NCI-H1105 (cell line): ENCODE measurements at regions not wholly inside any gene's neighbourhood (a gene's known extent, or its start where the extent isn't known, plus 50 kb on each side); places are given as distances from the start of the nearest gene placed in this dataset.
A peak's percentile ranks its signal among the peaks of the same experiment; 100 is the strongest.
"Not testable (repeated sequence)": the region's sequence is repeated elsewhere in the genome, so short reads cannot be mapped to it uniquely, and the experiment has no call there.

Experiments
- DNase-seq: peaks from one replicate; lab custom pipeline; 2025; lab: John Stamatoyannopoulos, UW

DNA sequence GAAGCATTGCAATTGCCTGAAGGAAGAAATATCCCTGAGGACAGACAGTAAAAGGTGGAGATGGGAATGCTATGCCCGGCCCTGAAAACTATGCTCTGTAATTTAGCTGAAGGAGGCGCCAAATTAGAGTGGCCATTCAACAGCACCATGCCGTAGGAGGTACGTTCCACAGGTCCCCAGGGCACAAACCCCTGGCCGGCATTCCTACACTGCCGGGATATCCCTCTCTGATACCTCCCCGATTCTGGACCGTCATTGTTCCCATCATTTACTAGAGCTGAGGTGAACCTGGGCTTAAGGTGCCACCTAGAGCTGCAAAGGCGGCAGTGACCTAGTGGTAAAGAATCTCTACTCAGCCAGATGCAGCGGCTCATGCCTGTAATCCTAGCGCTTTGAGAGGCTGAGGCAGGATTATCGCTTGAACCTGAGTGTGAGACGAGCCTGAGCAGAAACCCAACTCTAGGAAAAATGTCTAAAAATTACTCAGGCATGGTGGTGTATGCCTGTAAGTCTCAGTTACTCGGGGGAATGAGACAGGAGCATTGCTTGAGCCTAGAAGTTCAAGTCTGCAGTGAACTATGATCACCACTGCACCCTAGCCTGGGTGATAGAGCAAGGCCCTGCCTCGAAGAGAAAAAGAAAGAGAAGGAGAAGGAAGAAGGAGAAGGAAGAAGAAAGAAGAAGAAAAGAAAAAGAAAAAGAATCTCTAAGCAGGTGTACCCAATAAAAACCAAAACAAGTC lies 53.0 kb upstream of the TNKS2 start:
- no peak for DNase-seq

DNA sequence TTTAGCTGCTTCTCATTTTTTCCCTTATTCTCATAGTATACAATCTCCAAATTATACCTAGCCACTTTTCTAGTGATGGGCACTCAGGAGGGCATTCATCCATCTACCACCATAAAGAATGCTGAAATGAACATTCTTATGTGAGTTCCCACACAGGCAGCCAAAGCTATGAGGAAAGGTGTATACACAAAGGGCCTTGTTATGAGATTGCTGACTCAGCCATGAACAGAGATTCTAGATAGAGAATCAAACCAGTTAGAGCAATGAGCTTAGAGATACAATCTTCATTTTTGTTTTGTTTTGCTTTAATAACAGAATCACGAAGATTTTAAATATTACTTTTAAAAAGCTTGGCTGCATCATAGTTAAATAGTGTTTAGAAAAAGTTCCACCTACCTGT lies 54.8 kb upstream of the TNKS2 start:
- DNase-seq = no peak

DNA sequence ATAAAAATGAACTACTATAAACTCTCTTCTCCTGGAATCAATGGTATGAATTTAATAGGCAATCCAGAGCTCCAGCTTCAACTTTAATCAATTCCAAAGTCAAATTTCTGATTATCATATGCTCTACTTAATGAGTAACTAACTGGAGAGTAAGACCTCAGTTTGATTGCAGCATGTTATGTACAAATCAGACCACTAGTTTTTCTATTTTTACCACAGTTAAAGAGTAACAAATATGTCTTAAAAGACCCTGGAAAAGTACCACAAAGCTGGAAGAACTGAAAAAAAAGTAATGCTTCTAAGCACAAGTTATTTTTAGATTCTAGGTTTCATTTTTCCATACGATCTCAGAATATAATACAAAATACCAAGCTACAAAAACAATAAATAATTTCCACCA lies 56.0 kb upstream of the TNKS2 start:
- no peak for DNase-seq

DNA sequence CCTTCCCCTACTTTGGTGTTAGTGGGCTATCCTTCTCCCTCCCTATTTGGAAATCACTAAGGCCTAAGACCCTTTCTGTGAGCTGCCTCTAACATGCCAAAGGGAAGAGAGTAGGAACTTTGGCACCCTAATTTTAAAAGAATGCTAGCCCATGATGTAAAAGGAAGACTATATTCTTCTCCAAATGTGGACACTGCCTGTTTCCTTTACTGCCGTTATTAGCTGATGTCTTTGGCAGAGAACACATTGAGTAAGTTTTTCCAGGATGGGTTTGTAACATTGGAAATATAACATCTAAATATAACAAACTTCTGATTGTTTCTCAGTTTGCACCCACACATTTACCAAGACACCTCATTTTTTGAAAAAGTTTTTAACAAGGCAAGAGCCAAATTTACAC lies 56.9 kb upstream of the TNKS2 start:
- DNase-seq = no peak

DNA sequence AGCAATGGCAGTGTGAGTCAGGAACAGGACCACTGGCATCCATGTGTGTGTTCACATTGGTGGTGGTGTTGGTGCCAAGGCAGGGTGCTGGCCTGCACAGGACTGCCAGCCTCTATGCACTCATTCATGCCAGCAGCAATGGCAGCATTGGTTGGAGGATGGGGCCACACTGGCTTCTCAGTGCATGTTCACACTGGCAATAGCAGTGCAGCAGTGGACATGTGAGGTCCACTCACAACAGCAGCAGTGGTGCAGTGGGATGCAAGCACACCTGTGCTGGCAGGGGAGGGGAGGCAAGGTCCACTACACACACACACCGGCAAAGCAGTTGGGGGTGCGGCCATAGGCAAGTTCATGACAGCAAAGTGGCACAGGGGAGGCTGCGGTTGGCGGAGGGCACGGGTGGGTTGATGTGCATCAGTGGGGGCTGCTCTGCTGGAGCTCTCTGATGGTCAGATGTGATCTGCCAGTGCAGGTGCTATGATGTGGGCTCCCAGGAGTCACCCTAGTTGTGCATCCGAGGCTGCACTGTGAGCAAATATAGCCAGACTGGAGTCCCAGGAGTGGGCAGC lies 57.8 kb upstream of the TNKS2 start:
- no peak for DNase-seq

DNA sequence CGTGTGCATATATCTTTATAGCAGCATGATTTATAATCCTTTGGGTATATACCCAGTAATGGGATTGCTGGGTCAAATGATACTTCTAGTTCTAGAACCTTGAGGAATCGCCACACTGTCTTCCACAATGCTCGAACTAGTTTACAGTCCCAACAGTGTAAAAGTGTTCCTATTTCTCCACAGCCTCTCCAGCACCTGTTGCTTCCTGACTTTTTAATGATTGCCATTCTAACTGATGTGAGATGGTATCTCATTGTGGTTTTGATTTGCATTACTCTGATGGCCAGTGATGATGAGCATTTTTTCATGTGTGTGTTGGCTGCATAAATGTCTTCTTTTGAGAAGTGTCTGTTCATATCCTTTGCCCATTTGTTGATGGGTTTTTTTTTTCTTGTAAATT lies 66.0 kb upstream of the TNKS2 start:
- not testable (repeated sequence) for DNase-seq

DNA sequence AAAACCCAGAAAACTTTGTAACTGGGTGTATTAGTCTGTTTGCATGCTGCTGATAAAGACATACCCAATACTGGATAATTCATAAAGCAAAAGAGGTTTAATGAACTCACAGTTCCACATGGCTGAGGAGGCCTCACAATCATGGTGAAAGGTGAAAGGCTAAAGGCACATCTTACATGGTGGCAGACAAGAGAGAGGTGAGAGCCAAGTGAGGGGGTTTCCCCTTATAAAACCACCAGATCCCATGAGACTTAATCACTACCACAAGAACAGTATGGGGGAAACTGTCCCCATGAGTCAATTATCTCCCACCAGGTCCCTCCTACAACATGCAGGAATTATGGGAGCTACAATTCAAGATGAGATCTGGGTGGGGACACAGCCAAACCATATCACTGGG lies 68.9 kb upstream of the TNKS2 start:
- not testable (repeated sequence) for DNase-seq

DNA sequence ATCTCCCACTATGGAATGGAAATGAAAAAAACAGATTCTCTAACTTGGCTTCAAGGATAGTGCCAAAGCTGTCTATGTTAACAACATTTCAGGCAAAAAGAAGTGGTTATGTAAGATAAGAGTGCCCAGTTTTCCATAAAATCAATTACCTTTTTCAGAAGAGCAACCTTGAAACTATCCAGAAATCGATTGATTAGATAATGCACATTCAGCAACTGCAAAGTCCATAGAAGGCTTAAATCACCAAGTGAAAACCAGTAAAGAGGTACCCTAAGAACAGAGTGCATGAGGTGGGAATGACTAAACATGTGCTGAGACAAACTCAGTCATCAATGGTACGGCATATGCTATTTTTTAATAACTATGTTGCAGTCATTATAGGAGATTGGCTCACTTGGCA lies 71.9 kb upstream of the TNKS2 start:
- DNase-seq = no peak

DNA sequence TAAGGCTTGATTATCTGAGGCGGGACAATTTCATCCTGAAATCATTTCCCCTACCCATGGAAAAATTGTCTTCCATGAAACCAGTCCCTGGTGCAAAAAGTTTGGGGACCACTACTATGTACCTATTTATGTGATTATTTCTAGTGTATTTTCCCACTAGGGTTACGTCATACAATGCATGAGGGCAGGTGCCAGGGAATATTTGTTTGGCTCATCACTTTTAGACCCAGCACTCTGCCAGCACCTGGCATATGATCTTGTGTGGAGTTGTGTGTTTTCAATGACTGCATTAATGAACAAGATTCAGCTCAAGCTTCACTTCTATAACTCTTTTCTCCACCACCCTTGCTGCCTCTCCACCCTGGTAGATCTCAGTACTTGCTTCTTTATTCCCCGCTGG lies 73.3 kb upstream of the TNKS2 start:
- DNase-seq = no peak

DNA sequence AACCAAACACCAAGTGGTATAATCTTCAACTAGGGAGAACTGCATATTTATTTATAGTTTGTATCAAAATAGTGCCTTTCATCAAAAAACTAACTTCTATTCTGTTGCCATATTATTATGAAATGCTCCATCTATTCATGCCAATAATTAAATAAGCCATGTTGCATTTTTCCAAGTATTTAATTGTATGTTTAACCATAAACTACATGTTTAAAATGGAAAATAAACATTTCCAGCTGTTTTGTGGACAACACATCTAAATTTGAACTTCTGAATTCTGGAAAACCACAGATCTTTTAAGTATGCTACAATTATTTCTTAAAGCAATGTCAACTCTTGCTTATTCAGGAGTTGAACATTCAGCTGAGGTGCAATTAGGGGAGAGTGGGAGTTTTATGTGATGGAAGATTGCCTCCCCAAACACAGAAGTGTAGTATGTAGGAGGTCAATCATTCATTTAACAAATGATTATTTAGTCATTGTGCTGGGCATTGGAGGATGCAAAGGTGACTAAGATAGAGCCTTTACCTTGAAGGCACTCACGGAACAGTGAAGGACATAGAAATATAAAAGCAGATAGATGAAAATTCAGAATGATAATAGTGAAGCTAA lies 80.7 kb upstream of the PPP1R3C start:
- no peak for DNase-seq

DNA sequence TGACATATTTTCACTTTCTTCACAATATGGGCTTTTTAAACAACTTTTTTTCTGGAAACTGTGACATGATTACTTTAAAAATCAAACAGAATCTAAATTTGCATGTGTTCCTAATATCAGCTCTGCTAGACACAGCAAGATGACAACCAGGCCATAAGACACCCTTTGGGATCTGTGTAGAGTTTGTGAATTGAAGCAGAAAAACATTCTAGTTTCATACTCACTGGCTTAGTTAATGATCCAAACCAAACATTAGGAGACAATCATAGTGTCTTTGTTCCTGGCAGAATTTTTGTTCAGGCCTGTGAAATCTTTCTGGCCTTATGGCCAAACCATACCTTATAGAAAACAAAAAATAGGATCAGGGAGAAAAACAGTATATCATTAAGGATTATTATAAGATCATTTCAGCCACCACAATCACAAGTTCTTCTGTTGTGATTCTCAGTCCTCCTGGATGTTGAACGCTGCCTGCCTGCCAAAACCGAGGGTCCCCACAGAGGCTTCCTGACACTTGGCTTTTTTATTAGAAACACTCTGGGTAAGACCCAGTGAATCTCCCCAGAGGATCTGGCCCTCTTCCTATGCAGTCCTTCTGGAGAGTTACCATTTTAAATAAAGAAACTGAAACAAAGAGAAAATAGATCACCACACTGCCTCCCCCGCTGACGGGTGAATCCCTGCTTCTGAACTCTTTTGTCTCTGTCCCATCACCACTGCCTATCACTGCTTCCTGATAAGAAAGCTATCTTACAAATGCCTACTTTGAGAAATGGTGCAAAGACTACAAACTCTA lies 79.2 kb upstream of the PPP1R3C start:
- DNase-seq = no peak

DNA sequence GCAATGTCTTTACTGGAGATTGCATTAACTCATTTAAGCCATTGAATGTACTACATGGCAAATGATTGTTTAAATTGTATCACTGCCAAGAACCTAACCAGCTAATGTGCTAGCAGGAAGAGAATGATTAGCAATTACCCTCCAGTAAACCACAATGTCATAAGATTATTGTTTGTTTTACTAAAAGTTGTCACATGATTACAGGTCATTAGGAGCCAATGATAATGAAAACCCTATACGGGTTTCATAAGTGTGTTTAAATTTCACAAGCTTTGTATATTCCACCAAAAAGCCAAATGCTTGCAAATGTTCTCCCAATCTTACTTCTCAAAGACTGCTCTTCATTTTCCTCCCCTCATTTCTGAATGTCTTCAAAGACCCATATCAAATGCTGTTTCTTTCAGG lies 76.5 kb upstream of the PPP1R3C start:
- DNase-seq = peak; percentile 78

DNA sequence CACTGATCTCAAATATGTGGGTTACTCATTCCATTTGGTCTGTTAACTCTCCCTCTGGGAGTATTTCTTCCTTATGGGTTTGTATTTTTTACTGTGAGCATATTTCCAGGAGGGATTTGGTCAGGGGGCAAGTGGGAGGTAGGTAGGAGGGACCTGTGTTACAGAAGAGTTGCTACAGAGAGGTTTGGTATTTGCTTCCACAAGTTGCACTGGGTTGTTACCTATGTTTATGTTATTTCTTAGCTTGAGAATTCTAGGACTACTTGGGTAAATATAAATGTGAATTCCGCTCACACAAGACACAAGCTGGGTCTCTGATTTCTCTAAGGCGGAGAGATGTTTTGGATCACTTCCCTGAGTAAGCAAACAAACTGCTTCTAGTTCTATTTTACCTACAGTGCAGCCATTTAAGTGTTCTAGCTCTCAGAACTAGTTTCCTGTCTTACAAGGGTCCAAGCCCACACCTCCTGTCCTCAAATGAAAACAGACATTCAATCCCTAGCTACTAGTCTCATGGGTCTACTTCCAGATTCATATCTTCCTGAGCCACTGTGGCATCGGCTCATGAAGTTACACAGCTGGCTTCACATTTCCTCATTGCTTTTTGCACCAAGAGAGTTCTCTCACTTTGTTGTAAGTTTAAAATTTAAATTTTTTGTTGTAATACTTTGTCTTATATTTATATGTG lies 75.4 kb upstream of the PPP1R3C start:
- no peak for DNase-seq

DNA sequence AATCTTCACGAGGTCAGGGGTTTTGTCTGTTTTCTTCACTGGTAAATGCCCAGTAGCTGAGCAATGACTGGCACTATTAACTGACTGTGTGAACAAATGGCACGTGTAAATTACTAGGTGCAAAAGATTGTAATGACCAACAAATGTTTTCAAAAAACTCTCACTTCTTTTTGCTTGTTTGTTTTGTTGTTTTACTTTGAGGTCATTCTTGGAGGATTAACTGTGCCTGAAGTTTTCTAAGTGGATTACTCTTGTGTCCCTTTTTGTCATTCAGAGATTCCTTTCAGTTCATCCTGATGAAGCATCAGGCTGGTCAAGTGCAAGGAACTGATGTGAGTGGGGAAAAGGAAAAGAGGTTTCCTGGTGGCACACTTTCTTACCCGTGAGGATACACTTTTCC lies 74.4 kb upstream of the PPP1R3C start:
- no peak for DNase-seq

DNA sequence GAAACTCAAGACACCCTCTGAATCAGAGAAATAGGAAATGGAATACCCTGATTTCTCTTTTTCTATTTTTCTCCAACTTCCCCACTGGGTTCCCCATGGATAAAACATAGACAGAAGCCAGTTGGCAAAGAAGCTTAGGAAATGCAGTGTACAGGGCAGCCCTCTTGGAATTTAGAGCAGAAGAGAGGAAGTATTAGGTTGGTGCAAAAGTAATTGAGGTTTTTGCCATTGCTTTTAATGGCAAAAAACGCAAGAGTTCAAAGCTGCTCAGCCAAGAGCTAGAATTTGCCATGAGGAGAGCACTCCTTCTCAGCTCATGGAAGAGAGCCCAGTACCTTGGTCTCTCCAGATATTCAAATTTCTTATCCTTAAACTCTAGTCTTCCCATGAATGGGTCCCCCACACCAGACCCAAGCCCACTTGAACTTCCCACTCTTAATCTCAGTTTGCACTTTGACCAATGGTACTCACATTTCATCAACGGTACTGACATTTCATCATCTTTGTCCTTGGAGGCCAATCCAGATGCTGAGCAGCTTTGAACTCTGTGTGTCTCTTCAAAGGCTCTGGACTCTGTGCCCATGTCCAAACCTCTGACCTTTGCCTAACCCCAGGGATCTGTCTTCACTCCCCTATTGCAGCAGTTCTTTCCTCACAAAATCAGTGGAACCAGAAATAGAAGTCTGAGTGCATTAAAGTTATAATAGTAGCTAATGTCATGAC lies 73.2 kb upstream of the PPP1R3C start:
- DNase-seq = no peak

DNA sequence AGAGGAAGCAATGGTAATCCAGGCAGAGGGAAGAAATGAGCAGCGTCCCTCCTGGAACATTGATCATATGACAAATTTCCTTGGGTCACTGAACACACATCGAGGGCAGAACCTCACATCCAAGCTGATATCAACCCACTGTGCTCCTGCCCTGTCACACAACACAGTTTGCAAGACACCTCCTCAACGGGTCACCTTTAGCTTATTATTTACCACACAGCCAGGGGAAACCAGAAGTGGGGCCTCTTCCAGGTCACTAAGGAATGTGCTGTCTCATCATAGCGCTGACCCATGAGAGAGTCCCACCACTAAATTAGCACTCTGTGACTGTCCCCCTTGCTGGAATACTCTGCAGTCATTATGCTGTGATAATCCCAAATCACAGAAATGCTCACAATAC lies 69.7 kb upstream of the PPP1R3C start:
- no peak for DNase-seq

DNA sequence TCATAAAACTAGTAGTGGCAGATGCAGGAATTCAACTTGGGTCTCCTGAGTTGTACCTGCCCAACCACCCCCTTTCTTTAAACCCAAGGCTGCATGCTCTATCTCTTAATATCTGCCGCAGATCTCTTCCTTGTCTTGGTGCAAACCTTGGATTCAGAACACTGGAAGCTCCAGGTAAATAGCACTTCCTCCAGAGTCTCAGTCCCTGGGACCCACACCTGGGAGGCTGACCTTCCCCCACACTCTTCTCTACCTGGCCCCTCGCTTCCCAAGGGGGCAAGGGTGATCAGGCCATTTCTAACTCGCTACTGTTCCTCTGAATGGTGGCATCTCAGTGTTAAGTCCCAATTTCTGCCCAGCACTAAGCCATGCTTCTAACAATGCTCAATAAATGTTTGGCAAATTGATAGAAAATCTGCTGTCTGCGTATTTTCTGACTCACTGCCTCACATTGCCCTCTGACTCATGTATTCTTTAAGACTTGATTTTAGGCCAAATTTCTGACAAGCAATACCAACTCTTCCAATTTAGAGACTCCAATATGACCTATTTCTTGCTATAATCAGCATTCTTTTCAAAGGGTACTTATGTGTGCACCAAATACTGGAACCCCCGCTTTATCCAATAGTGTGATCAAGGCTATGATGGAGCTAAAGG lies 68.0 kb upstream of the PPP1R3C start:
- no peak for DNase-seq

DNA sequence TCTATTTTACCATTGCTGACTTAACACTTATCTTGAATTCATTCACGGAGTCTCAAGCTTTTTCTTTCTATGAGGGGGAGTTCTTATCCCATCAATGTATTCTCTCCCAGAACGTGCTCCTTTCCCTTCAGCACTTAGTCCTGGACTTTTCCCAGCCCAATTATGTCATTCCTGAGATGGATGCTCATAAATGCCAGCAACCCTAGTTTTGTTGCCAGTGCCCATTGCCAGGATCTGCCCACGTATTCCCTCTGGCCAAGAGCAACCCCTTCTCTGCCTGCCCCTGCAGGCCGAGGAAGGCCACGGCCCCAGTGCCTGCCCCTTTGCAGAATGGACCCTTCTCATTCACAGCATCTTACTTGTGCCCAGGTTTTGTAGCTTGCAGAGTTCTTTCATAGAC lies 67.4 kb upstream of the PPP1R3C start:
- no peak for DNase-seq

DNA sequence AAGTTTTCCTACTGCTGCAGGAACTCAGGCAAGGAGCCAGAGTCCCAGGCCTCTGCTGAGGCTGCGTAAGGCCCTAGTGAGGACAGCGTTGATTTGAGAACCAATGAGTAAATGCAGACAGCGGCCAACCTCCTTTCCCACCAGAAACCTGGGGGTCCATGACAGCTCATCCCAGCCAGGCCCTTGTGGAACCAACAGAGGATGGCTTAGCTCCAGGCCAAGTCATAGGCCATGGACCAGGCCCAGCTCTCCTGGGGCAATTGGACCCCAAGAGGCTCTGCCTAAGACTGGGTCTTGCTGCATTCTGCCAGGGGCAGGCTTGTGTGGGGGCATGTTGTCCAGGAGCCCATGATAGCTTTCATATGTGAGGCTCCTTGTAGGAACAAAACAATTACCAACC lies 65.4 kb upstream of the PPP1R3C start:
- no peak for DNase-seq

DNA sequence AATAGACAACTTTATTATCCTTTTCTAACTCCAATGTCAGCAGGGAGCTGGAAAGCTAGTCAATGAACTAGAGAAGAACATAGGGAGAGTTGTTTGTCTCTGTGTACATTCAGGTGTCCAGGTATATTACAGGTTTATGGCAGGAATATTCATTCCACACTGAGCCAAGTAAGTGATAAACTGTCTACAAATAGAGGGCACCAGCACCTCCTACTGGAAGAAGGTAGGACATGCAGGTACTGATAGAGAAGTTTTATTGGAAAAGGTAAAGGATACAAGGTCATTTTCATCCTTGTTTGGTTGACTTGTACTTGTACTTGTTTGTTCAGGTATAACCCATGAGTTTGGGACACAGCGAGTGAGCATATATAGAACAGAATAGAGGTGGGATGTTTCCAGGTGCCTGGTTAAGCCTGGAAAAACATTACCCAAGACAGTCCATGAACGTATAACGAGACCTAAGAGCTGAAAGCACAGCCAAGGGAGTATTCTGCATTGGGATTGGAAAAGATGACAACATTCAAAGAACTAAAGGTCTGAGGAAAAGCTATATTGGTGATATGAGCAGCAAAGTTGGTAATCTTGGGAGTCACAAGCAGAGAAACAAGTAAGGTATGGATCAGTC lies 61.4 kb upstream of the PPP1R3C start:
- DNase-seq = no peak

DNA sequence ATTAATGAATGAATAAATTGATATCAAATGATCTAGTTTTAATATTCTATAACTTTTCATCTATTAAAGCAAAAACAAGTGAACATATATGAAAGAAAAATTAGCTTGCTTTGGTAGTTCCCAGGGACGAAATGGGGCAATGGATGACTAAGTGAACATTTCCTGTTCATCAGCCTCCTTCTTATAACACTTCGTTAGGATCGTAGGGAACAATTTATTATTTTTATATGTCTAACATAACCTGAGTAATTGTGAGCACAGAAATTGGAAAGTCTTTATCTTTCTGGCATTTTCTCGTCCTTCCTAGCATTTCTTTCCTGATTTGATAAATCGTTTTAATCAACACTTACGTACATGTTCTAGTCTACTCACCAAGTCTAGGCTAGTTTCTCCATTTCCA lies 59.1 kb upstream of the PPP1R3C start:
- DNase-seq = no peak
